Thoracic aorta (tissue), 2 donors: ENCODE measurements at regions not wholly inside any gene's neighbourhood (a gene's known extent, or its start where the extent isn't known, plus 50 kb on each side); places are given as distances from the start of the nearest gene placed in this dataset.
"Not testable (repeated sequence)": the region's sequence is repeated elsewhere in the genome, so short reads cannot be mapped to it uniquely, and the experiment has no call there.

Experiments used
- ATAC-seq: fragments of 150-250 bp; one replicate; pipeline ENCODE4 v1.8.0; 2017; ENCODE audit warnings: low read depth; ENCODE audit not compliant: insufficient number of reproducible peaks, low FRiP score
- DNase-seq: peaks from one replicate; pipeline ENCODE4 v3.0.0-alpha.2; 2020; ENCODE audit warnings: low spot score
- H3K27ac ChIP-seq, 2 donors: fragments of 200-600 bp; sonication (generic); 1 replicate in 1 of 2; 2 replicates in 1 of 2; pipeline ENCODE4 v1.5.1; 2016; ENCODE audit warnings: mild to moderate bottlenecking in 2 of 2, moderate library complexity in 2 of 2
- H3K27me3 ChIP-seq: fragments of 200-600 bp; sonication (generic); replicated peaks from 2 replicates; pipeline ENCODE4 v1.6.0; 2016; ENCODE audit warnings: mild to moderate bottlenecking; ENCODE audit not compliant: insufficient read depth
- H3K36me3 ChIP-seq: fragments of 200-600 bp; sonication (generic); one replicate; pipeline ENCODE4 v1.5.1; 2016
- H3K4me1 ChIP-seq, 2 donors: fragments of 200-600 bp; sonication (generic); 1 replicate in 1 of 2; 2 replicates in 1 of 2; pipeline versions ENCODE4 v1.5.1 to v1.6.0; 2016; ENCODE audit warnings: low read depth in 2 of 2, mild to moderate bottlenecking in 1 of 2; ENCODE audit not compliant: control insufficient read depth in 1 of 2
- H3K4me3 ChIP-seq: fragments of 200-600 bp; sonication (generic); 2 replicates; pipeline ENCODE4 v1.5.1; 2016; ENCODE audit warnings: mild to moderate bottlenecking
- H3K9me3 ChIP-seq: fragments of 200-600 bp; sonication (generic); 2 replicates; pipeline ENCODE4 v1.5.1; 2016
- TF ChIP-seq, protein P1 (sequence below): fragments of 200-600 bp; sonication (generic); IDR thresholded peaks from one replicate; pipeline ENCODE4 v1.5.1; 2019; ENCODE audit warnings: antibody characterized with exemption

DNA sequence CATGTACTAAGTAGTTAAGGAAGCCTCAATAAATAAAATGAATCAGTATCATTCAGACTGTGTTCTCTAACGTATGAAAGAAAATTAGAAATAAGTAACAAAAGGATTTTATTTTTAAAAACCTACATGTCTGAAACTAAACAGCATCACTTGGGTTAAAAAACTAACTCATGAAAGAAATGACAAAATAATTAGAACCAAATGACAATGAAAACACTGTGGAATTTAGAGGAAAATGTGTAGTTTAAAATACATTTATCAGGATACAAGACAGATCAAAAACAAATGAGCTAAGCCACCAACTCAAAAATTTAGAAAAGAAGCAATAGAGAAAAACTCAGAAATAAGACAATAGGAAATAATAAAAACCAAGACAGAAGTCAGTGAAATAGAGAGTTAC lies 108.7 kb downstream of the TENT5C start:
- ATAC-seq: no peak
- no peak overlapping the region for H3K4me3 ChIP-seq

DNA sequence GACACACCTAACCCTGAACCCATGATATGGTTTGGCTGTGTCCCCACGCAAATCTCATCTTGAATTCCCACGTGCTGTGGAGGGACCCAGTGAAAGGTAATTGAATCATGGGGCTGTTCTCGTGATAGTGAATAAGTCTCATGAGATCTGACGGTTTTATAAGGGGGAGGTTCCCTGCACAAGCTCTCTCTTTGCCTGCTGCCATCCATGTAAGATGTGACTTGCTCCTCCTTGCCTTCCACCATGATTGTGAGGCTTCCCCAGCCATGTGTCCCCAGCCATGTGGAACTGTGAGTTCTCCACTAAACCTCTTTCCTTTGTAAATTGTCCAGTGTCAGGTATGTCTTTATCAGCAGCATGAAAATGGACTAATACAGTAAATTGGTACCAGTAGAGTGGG lies 110.2 kb downstream of the TENT5C start:
- not testable (repeated sequence) for H3K4me1 ChIP-seq, H3K4me3 ChIP-seq, H3K27me3 ChIP-seq, H3K9me3 ChIP-seq, DNase-seq, H3K36me3 ChIP-seq, ATAC-seq, H3K27ac ChIP-seq

More for the DNA sequence above, 108.7 kb downstream of the TENT5C start:
- DNase-seq: no peak
- Histone ChIP-seq H3K9me3 (no peaks in the 10 kb centered on the region), H3K27me3 (no peaks in the 10 kb centered on the region), H3K4me1 (peaks cover 4 to 8% of the 10 kb centered on the region in 2 donors), H3K27ac (no peak overlapping the region), H3K36me3 (no peaks in the 10 kb centered on the region)
- TF ChIP-seq, protein P1, sequence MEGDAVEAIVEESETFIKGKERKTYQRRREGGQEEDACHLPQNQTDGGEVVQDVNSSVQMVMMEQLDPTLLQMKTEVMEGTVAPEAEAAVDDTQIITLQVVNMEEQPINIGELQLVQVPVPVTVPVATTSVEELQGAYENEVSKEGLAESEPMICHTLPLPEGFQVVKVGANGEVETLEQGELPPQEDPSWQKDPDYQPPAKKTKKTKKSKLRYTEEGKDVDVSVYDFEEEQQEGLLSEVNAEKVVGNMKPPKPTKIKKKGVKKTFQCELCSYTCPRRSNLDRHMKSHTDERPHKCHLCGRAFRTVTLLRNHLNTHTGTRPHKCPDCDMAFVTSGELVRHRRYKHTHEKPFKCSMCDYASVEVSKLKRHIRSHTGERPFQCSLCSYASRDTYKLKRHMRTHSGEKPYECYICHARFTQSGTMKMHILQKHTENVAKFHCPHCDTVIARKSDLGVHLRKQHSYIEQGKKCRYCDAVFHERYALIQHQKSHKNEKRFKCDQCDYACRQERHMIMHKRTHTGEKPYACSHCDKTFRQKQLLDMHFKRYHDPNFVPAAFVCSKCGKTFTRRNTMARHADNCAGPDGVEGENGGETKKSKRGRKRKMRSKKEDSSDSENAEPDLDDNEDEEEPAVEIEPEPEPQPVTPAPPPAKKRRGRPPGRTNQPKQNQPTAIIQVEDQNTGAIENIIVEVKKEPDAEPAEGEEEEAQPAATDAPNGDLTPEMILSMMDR: no peak

DNA sequence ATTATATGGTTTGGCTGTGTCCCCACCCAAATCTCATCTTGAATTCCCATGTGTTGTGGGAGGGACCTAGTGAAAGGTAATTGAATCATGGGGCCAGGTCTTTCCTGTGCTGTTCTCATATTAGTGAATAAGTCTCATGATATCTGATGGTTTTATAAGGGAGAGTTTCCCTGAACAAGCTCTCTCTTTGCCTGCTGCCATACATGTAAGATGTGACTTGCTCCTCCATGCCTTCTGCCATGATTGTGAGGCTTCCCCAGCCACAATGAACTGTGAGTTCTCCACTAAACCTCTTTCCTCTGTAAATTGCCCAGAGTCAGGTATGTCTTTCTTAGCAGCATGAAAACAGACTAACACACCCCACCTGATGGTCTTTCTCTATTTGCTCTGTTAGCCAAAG lies 112.1 kb downstream of the TENT5C start:
- not testable (repeated sequence) for H3K4me3 ChIP-seq, H3K4me1 ChIP-seq, ATAC-seq, H3K27me3 ChIP-seq, DNase-seq, H3K9me3 ChIP-seq, H3K36me3 ChIP-seq, H3K27ac ChIP-seq

DNA sequence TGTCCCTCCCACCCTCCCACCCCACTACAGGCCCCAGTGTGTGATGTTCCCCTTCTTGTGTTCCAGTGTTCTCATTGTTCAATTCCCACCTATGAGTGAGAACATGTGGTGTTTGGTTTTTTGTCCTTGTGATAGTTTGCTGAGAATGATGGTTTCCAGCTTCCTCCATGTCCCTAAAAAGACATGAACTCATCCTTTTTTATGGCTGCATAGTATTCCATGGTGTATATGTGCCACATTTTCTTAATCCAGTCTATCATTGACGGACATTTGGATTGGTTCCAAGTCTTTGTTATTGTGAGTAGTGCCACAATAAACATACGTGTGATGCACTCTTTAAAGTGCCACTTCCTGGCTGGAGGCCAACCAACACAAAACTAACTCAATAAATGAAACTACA lies 112.7 kb downstream of the TENT5C start:
- ATAC-seq, H3K4me3 ChIP-seq: not testable (repeated sequence)

DNA sequence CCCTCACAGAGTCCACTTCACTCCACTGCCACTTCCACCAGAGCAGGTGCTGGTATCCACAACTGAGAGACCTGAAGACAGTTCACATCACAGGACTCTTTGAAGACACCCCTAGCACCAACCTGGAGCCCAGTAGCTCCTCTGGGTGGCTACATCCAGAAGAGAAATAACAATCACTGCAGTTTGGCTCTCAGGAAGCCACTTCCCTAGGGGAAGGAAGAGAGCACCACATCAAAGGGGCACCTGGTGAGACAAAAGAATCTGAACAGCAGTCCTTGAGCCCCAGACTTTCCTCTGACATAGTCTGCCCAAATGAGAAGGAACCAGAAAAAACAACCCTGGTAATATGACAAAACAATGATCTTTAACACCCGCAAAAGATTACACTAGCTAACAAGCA lies 113.2 kb downstream of the TENT5C start:
- Histone ChIP-seq H3K9me3 (no peaks in the 10 kb centered on the region), H3K4me1 (no peaks in the 10 kb centered on the region), H3K36me3 (no peaks in the 10 kb centered on the region), H3K4me3 (no peak overlapping the region), H3K27me3 (no peaks in the 10 kb centered on the region), H3K27ac (no peak overlapping the region)
- DNase-seq (no peak), ATAC-seq (no peak)
- TF ChIP-seq, protein P1: no peak

More for the DNA sequence above, 112.7 kb downstream of the TENT5C start:
- H3K27me3 ChIP-seq, H3K9me3 ChIP-seq, DNase-seq, H3K27ac ChIP-seq, H3K36me3 ChIP-seq, H3K4me1 ChIP-seq: not testable (repeated sequence)

DNA sequence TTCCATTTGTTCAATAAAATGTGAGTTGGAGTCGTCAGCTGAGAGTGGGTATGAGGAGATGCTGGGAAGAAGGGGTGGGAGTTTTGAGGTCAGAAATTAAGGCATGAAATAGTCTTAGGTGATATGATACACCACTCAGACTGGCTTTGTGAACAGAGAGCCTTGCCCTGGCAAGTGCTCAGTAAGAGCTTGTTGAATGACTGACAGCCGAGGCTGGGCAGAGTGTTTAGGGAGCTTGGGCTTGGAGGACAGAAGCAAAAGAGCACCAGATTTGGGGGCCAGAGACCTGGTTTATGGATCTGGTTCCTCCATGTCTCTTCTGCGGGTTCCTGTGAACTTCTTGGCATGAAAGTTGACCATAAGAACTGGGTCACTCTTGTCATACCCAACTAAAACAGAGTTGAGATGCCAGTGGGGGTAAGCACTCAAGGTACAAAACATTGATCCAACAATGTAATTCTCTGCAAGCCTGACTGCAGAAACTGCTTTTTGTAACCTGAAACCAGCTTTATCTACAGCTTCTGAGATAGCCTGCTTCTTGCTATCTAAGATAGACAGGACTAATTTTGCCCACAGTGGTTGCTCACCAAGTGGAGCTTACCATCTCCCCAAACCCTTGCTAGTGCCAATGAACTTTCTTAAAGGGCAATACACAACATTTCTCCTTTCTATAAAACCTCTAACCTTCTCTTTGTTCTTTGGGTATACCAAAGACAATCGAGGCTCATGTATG lies 126.4 kb downstream of the TENT5C start:
- no peak for ATAC-seq
- H3K4me1 ChIP-seq: peaks cover 4 to 5% of the 10 kb centered on the region in 2 donors
- no peak for DNase-seq
- H3K4me3 ChIP-seq: no peak overlapping the region
- TF ChIP-seq, protein P1: no peak
- H3K9me3 ChIP-seq: peaks cover 6% of the 10 kb centered on the region
- H3K27me3 ChIP-seq: no peaks in the 10 kb centered on the region
- H3K27ac ChIP-seq: no peak overlapping the region
- no peaks in the 10 kb centered on the region for H3K36me3 ChIP-seq

DNA sequence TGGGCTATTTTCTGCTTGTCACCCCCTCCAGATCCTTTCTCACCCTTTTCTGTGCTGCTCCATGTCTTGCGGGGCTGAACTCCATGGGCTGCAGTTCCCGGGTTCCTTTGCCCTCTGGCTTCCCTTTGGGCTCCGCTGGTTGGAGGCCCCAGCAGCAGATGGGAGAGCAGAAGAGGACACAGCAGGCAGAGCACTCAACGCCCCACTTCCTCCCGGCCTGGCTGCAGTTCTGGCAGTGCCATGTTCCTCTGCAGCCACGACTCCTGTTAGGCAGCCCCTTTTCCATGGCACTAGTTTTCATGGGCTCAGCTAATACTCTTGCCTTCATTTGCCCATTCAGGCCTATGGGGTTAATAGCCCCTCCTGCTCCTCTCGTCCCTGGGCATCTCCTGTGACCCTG lies 127.1 kb downstream of the TENT5C start:
- TF ChIP-seq, protein P1: no peak

More for the DNA sequence above, 127.1 kb downstream of the TENT5C start:
- Histone ChIP-seq H3K9me3 (peaks cover 6% of the 10 kb centered on the region), H3K27me3 (no peaks in the 10 kb centered on the region), H3K36me3 (no peaks in the 10 kb centered on the region), H3K4me3 (no peak overlapping the region), H3K4me1 (peaks cover 4 to 5% of the 10 kb centered on the region in 2 donors), H3K27ac (no peak overlapping the region)
- ATAC-seq (no peak), DNase-seq (no peak)
